ENCODE measurements at regions not wholly inside any gene's neighbourhood (a gene's known extent, or its start where the extent isn't known, plus 50 kb on each side); places are given as distances from the start of the nearest gene placed in this dataset.
A peak's percentile ranks its signal among the peaks of the same experiment; 100 is the strongest.
"Not testable (repeated sequence)": the region's sequence is repeated elsewhere in the genome, so short reads cannot be mapped to it uniquely, and the experiment has no call there.

GRCh38 chrX:131830400-131831184 is 192.5 kb upstream of the STK26 start:
- peak; percentile 56 for DNase-seq

GRCh38 chrX:131831185-131831520 is 191.9 kb upstream of the STK26 start:
- no peak for DNase-seq

- DNase-seq = no peak
These were observed 186.9 kb upstream of the STK26 start for GRCh38 chrX:131836161-131836560.

GRCh38 chrX:131837325-131837724 is 185.8 kb upstream of the STK26 start:
- no peak for DNase-seq

GRCh38 chrX:131840799-131841495 is 182.2 kb upstream of the STK26 start:
- DNase-seq = no peak

- DNase-seq = peak; percentile 46
These were observed 181.3 kb upstream of the STK26 start for GRCh38 chrX:131841496-131842437.

GRCh38 chrX:131843987-131844386 is 179.1 kb upstream of the STK26 start:
- DNase-seq = no peak

- DNase-seq = no peak
These were observed 177.9 kb upstream of the STK26 start for GRCh38 chrX:131845201-131845600.

GRCh38 chrX:131845771-131846170 is 177.3 kb upstream of the STK26 start:
- no peak for DNase-seq

- DNase-seq = not testable (repeated sequence)
These were observed 172.1 kb upstream of the STK26 start for GRCh38 chrX:131850964-131851363.

- no peak for DNase-seq
These were observed 169.7 kb upstream of the STK26 start for GRCh38 chrX:131853440-131853839.

- DNase-seq = no peak
These were observed 168.5 kb upstream of the STK26 start for GRCh38 chrX:131854581-131854980.

GRCh38 chrX:131861088-131861787 is 161.9 kb upstream of the STK26 start:
- DNase-seq = no peak

GRCh38 chrX:131862321-131862720 is 160.8 kb upstream of the STK26 start:
- no peak for DNase-seq

- no peak for DNase-seq
These were observed 153.9 kb upstream of the STK26 start for GRCh38 chrX:131869182-131869581.

GRCh38 chrX:131874300-131874699 is 148.8 kb upstream of the STK26 start:
- DNase-seq = no peak

- not testable (repeated sequence) for DNase-seq
These were observed 147.3 kb upstream of the STK26 start for GRCh38 chrX:131875827-131876226.

GRCh38 chrX:131881194-131881593 is 141.9 kb upstream of the STK26 start:
- no peak for DNase-seq

- not testable (repeated sequence) for DNase-seq
These were observed 138.1 kb upstream of the STK26 start for GRCh38 chrX:131885042-131885441.

- DNase-seq = not testable (repeated sequence)
These were observed 129.2 kb upstream of the STK26 start for GRCh38 chrX:131893857-131894256.

GRCh38 chrX:131894995-131895394 is 128.1 kb upstream of the STK26 start:
- no peak for DNase-seq

GRCh38 chrX:131895807-131896206 is 127.3 kb upstream of the STK26 start:
- no peak for DNase-seq

GRCh38 chrX:131901546-131901945 is 121.6 kb upstream of the STK26 start:
- DNase-seq = peak; percentile 39

Measured in NCI-H510A treated with DMSO at 0.1 percent for 48 hours (cell line).